Calu3 (cell line): ENCODE measurements at regions not wholly inside any gene's neighbourhood (a gene's known extent, or its start where the extent isn't known, plus 50 kb on each side); places are given as distances from the start of the nearest gene placed in this dataset.

ENCODE experiments used
- BruUV-seq: library from RNA; stranded (reverse); fragments of 400-500 nt; replicated peaks from 2 replicates; lab custom pipeline; 2021; lab: Mats Ljungman, UMichigan
- CTCF ChIA-PET: fragments of 300-600 bp; sonication (Branson Sonifier 250); formaldehyde crosslinking; loops from one replicate; lab custom pipeline; 2022; ENCODE audit warnings: antibody characterized with exemption; lab: Charles Lee
- DNase-seq: peaks from one replicate; pipeline ENCODE4 v3.0.0; 2022
- H3K27ac Mint-ChIP-seq: one replicate; pipeline ENCODE4 v1.8.0; 2022; ENCODE audit warnings: mixed read lengths; ENCODE audit not compliant: unreplicated experiment
- H3K27me3 Mint-ChIP-seq: one replicate; pipeline ENCODE4 v1.8.0; 2022; ENCODE audit warnings: mixed read lengths; ENCODE audit not compliant: unreplicated experiment
- H3K36me3 Mint-ChIP-seq: one replicate; pipeline ENCODE4 v1.8.0; 2022; ENCODE audit warnings: mild to moderate bottlenecking, moderate library complexity, mixed read lengths; ENCODE audit not compliant: insufficient read depth, unreplicated experiment
- H3K4me1 Mint-ChIP-seq: one replicate; pipeline ENCODE4 v1.8.0; 2022; ENCODE audit warnings: mild to moderate bottlenecking, low read depth, mixed read lengths; ENCODE audit not compliant: unreplicated experiment
- H3K4me3 Mint-ChIP-seq: one replicate; pipeline ENCODE4 v1.8.0; 2022; ENCODE audit warnings: mild to moderate bottlenecking, low read depth, moderate library complexity, mixed read lengths; ENCODE audit not compliant: unreplicated experiment
- H3K9me3 Mint-ChIP-seq: one replicate; pipeline ENCODE4 v1.8.0; 2022; ENCODE audit warnings: low read depth, mixed read lengths; ENCODE audit not compliant: unreplicated experiment
- CTCF ChIP-seq: fragments of 200-600 bp; IDR thresholded peaks from one replicate; pipeline ENCODE4 v1.8.0; 2022; ENCODE audit warnings: antibody characterized with exemption; ENCODE audit not compliant: unreplicated experiment
- intact Hi-C: fragments of 100-400 bp; cut with micrococcal nuclease; formaldehyde crosslinking; loops from one replicate; pipeline ENCODE4 v1.10.0; 2022; ENCODE audit not compliant: unreplicated experiment

- TF ChIP-seq CTCF = no peak
- no peak for DNase-seq
- intact Hi-C loops = no loop called here
- CTCF ChIA-PET = interaction anchor here (1.1 kb wide), 1 partner anchor 10 kb away, joined by 3 read pairs; no protein-coding TSS in a partner anchor
- Mint-ChIP-seq H3K27me3 (peaks cover 8% of the 10 kb centered on the region), H3K27ac (no peak overlapping the region), H3K4me1 (no peaks in the 10 kb centered on the region), H3K4me3 (no peak overlapping the region), H3K36me3 (no peaks in the 10 kb centered on the region), H3K9me3 (peaks cover under 1% of the 10 kb centered on the region)
- BruUV-seq = no TSS peak
Measured at GRCh38 chr12:97259098-97259497, 203.5 kb upstream of the RMST start.

GRCh38 chr12:97260786-97261185, 201.8 kb upstream of the RMST start:
- peaks cover 8% of the 10 kb centered on the region for H3K27me3 Mint-ChIP-seq
- no peak for TF ChIP-seq CTCF
- H3K4me1 Mint-ChIP-seq = no peaks in the 10 kb centered on the region
- peaks cover 4% of the 10 kb centered on the region for H3K9me3 Mint-ChIP-seq
- H3K36me3 Mint-ChIP-seq = no peaks in the 10 kb centered on the region
- no peak overlapping the region for H3K4me3 Mint-ChIP-seq
- CTCF ChIA-PET = no interaction called here
- DNase-seq = no peak
- intact Hi-C loops = no loop called here
- BruUV-seq = no TSS peak
- H3K27ac Mint-ChIP-seq = no peak overlapping the region

- no peak overlapping the region for H3K27ac Mint-ChIP-seq
- no peaks in the 10 kb centered on the region for H3K36me3 Mint-ChIP-seq
- H3K9me3 Mint-ChIP-seq = peaks cover 4% of the 10 kb centered on the region
- H3K4me3 Mint-ChIP-seq = no peak overlapping the region
- H3K4me1 Mint-ChIP-seq = no peaks in the 10 kb centered on the region
- no peak for TF ChIP-seq CTCF
- H3K27me3 Mint-ChIP-seq = no peaks in the 10 kb centered on the region
- intact Hi-C loops = no loop called here
- CTCF ChIA-PET = no interaction called here
- no peak for DNase-seq
- no TSS peak for BruUV-seq
Measured at GRCh38 chr12:97267166-97267565, 195.4 kb upstream of the RMST start.

GRCh38 chr12:97267594-97268202, 194.9 kb upstream of the RMST start:
- intact Hi-C loops = no loop called here
- no peak for TF ChIP-seq CTCF
- H3K9me3 Mint-ChIP-seq = peaks cover 4% of the 10 kb centered on the region
- no peak overlapping the region for H3K4me3 Mint-ChIP-seq
- DNase-seq = no peak
- no peak overlapping the region for H3K27ac Mint-ChIP-seq
- peaks cover under 1% of the 10 kb centered on the region for H3K27me3 Mint-ChIP-seq
- CTCF ChIA-PET = no interaction called here
- no TSS peak for BruUV-seq
- H3K4me1 Mint-ChIP-seq = no peaks in the 10 kb centered on the region
- no peaks in the 10 kb centered on the region for H3K36me3 Mint-ChIP-seq
